Caco-2 (cell line): ENCODE measurements at regions not wholly inside any gene's neighbourhood (a gene's known extent, or its start where the extent isn't known, plus 50 kb on each side); places are given as distances from the start of the nearest gene placed in this dataset.

Experiments used
- BruUV-seq: library from RNA; stranded (reverse); fragments of 400-500 nt; replicated peaks from 2 replicates; lab custom pipeline; 2021; lab: Mats Ljungman, UMichigan
- CTCF ChIA-PET: fragments of 300-600 bp; sonication (Branson Sonifier 250); formaldehyde crosslinking; loops from one replicate; lab custom pipeline; 2022; ENCODE audit warnings: antibody characterized with exemption; lab: Charles Lee
- POLR2A ChIA-PET: fragments of 300-600 bp; sonication (Branson Sonifier 250); formaldehyde crosslinking; loops from one replicate; lab custom pipeline; 2022; ENCODE audit warnings: antibody characterized with exemption; lab: Charles Lee
- DNase-seq, 2 experiments: peaks; one replicate each; pipeline versions ENCODE4 v3.0.0 to v3.0.0-alpha.2; 2020 to 2022
- H3K27me3 ChIP-seq: replicated peaks from 2 replicates; pipeline ENCODE4 v1.6.0; 2011; ENCODE audit warnings: low read length; ENCODE audit not compliant: control insufficient read depth, insufficient read depth
- H3K36me3 ChIP-seq: 2 replicates; pipeline ENCODE4 v1.5.1; 2011; ENCODE audit warnings: low read length; ENCODE audit not compliant: control insufficient read depth, insufficient read depth
- H3K4me1 ChIP-seq: fragments of 250-450 bp; sonication (Bioruptor Pico); 2 replicates; pipeline ENCODE4 v1.5.1; 2020; ENCODE audit warnings: mild to moderate bottlenecking
- H3K4me3 ChIP-seq: 2 replicates; pipeline ENCODE4 v1.5.1; 2011; ENCODE audit warnings: low read depth, mild to moderate bottlenecking, control low read depth, low read length
- H3K9me3 ChIP-seq: fragments of 250-450 bp; sonication (Bioruptor Pico); 2 replicates; pipeline ENCODE4 v1.5.1; 2020; ENCODE audit warnings: mild to moderate bottlenecking, moderate library complexity
- H3K27ac Mint-ChIP-seq: one replicate; pipeline ENCODE4 v1.8.0; 2022; ENCODE audit warnings: mixed read lengths; ENCODE audit not compliant: unreplicated experiment
- H3K27me3 Mint-ChIP-seq: one replicate; pipeline ENCODE4 v1.8.0; 2022; ENCODE audit warnings: mixed read lengths; ENCODE audit not compliant: insufficient read depth, unreplicated experiment
- H3K36me3 Mint-ChIP-seq: one replicate; pipeline ENCODE4 v1.8.0; 2022; ENCODE audit warnings: mild to moderate bottlenecking, mixed read lengths; ENCODE audit not compliant: insufficient read depth, unreplicated experiment
- H3K4me1 Mint-ChIP-seq: one replicate; pipeline ENCODE4 v1.8.0; 2022; ENCODE audit warnings: low read depth, mixed read lengths; ENCODE audit not compliant: unreplicated experiment
- H3K4me3 Mint-ChIP-seq: one replicate; pipeline ENCODE4 v1.8.0; 2022; ENCODE audit warnings: mild to moderate bottlenecking, moderate library complexity, mixed read lengths; ENCODE audit not compliant: unreplicated experiment
- H3K9me3 Mint-ChIP-seq: one replicate; pipeline ENCODE4 v1.8.0; 2022; ENCODE audit warnings: mixed read lengths; ENCODE audit not compliant: unreplicated experiment
- intact Hi-C: fragments of 100-400 bp; cut with micrococcal nuclease; formaldehyde crosslinking; loops from one replicate; pipeline ENCODE4 v1.10.0; 2022; ENCODE audit not compliant: unreplicated experiment
- TF ChIP-seq, protein P1 (sequence below), 2 experiments: fragments of 200-600 bp in 1 of 2; IDR thresholded peaks; 1 replicate in 1 of 2; 2 replicates in 1 of 2; pipeline versions ENCODE4 v1.5.1 to v1.8.0; 2011 to 2022; ENCODE audit warnings: antibody characterized with exemption in 1 of 2, control low read depth in 1 of 2, inconsistent platforms in 1 of 2, low read depth in 1 of 2, low read length in 1 of 2, mild to moderate bottlenecking in 1 of 2, moderate library complexity in 1 of 2; ENCODE audit not compliant: insufficient read depth in 1 of 2, severe bottlenecking in 1 of 2, unreplicated experiment in 1 of 2

GRCh38 chr19:29383696-29384095, 142.1 kb upstream of the VSTM2B start:
- BruUV-seq = no TSS peak
- H3K4me1 Mint-ChIP-seq = no peaks in the 10 kb centered on the region
- no peak overlapping the region for H3K27ac Mint-ChIP-seq
- DNase-seq = peak in 1 of 2 experiments; percentile 16
- no peaks in the 10 kb centered on the region for H3K9me3 ChIP-seq
- no peaks in the 10 kb centered on the region for H3K27me3 ChIP-seq
- ChIA-PET CTCF (no interaction called here), POLR2A (interaction anchor here (0.6 kb wide), 1 partner anchor 115 kb away, joined by 6 read pairs; no protein-coding TSS in a partner anchor)
- H3K4me3 Mint-ChIP-seq = no peak overlapping the region
- H3K36me3 Mint-ChIP-seq = no peaks in the 10 kb centered on the region
- H3K36me3 ChIP-seq = no peaks in the 10 kb centered on the region
- intact Hi-C loops = no loop called here
- H3K4me1 ChIP-seq = no peaks in the 10 kb centered on the region
- peaks cover 13% of the 10 kb centered on the region for H3K27me3 Mint-ChIP-seq
- H3K4me3 ChIP-seq = no peak overlapping the region
- TF ChIP-seq, protein P1, sequence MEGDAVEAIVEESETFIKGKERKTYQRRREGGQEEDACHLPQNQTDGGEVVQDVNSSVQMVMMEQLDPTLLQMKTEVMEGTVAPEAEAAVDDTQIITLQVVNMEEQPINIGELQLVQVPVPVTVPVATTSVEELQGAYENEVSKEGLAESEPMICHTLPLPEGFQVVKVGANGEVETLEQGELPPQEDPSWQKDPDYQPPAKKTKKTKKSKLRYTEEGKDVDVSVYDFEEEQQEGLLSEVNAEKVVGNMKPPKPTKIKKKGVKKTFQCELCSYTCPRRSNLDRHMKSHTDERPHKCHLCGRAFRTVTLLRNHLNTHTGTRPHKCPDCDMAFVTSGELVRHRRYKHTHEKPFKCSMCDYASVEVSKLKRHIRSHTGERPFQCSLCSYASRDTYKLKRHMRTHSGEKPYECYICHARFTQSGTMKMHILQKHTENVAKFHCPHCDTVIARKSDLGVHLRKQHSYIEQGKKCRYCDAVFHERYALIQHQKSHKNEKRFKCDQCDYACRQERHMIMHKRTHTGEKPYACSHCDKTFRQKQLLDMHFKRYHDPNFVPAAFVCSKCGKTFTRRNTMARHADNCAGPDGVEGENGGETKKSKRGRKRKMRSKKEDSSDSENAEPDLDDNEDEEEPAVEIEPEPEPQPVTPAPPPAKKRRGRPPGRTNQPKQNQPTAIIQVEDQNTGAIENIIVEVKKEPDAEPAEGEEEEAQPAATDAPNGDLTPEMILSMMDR (IDR thresholded peaks at IDR 0.05; ENCODE audit: insufficient read depth in 1 of 2, low read depth in 1 of 2, low read length in 1 of 2, severe bottlenecking in 1 of 2, unreplicated experiment in 1 of 2) = no peak
- H3K9me3 Mint-ChIP-seq = no peaks in the 10 kb centered on the region

DNA sequence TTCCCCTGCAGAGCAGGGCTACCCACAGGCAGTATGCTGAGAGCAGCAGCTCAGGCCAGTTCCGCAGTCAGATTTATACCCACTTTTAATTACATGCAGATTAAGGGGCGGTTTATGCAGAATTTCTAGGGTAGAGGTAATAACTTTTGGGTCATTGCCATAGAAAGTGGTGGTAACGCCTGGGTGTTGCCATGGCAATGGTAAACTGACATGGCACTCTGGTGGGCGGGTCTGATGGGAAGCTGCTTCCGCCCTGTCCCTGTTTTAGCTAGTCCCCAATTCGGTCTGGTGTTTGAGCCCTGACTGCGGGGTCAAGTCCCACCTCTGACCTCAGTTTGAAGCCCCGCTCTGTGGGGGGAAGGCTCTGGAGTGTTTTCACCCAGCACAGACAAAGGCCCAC, 141.1 kb upstream of the VSTM2B start:
- ChIA-PET CTCF (no interaction called here), POLR2A (no interaction called here)
- no peaks in the 10 kb centered on the region for H3K4me1 ChIP-seq
- H3K4me3 ChIP-seq = no peak overlapping the region
- TF ChIP-seq, protein P1 (IDR thresholded peaks at IDR 0.05; ENCODE audit: insufficient read depth in 1 of 2, low read depth in 1 of 2, low read length in 1 of 2, severe bottlenecking in 1 of 2, unreplicated experiment in 1 of 2) = no peak
- H3K27me3 ChIP-seq = no peaks in the 10 kb centered on the region
- no peaks in the 10 kb centered on the region for H3K9me3 ChIP-seq
- DNase-seq = peak in 1 of 2 experiments; percentile 17
- H3K4me1 Mint-ChIP-seq = no peaks in the 10 kb centered on the region
- no peaks in the 10 kb centered on the region for H3K36me3 Mint-ChIP-seq
- no TSS peak for BruUV-seq
- intact Hi-C loops = no loop called here
- no peaks in the 10 kb centered on the region for H3K9me3 Mint-ChIP-seq
- no peaks in the 10 kb centered on the region for H3K36me3 ChIP-seq
- H3K27me3 Mint-ChIP-seq = peaks cover 13% of the 10 kb centered on the region
- no peak overlapping the region for H3K4me3 Mint-ChIP-seq
- H3K27ac Mint-ChIP-seq = no peak overlapping the region

DNA sequence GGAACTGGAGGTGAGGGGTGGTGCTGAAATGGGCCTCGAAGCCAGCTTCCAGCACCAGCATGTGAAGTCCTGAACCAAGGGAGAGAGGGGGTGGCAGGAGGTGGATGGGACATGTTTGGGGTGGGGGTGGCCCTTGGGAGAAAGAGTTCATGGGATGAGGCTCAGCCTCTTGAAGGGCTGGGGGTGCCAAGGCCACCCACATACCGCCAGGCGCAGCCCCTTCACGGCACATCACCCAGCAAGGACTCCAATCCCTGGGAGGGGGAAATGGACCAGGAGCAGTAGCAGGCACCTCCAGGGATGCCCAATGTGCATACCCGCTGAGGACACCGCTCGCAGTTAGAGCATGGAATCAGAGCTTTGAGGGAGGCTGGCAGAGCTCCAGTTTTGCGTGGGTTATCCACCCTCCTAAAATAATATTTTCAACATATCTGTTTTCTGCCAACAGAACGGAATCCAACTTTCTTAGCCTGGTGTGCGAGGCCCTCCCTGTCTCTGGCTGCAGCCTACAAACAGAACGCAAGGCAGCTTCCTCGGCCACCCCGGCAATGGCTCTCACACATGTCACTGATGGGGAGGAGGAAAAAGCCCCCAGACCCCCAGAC, 140.5 kb upstream of the VSTM2B start:
- no peak for DNase-seq
- Histone ChIP-seq H3K9me3 (no peaks in the 10 kb centered on the region), H3K4me3 (no peak overlapping the region), H3K4me1 (no peaks in the 10 kb centered on the region), H3K36me3 (no peaks in the 10 kb centered on the region), H3K27me3 (no peaks in the 10 kb centered on the region)
- no TSS peak for BruUV-seq
- Mint-ChIP-seq H3K9me3 (peaks cover 6% of the 10 kb centered on the region), H3K27me3 (peaks cover 13% of the 10 kb centered on the region), H3K36me3 (no peaks in the 10 kb centered on the region), H3K4me3 (no peak overlapping the region), H3K4me1 (no peaks in the 10 kb centered on the region), H3K27ac (no peak overlapping the region)
- ChIA-PET POLR2A (no interaction called here), CTCF (no interaction called here)
- TF ChIP-seq, protein P1 (IDR thresholded peaks at IDR 0.05; ENCODE audit: insufficient read depth in 1 of 2, low read depth in 1 of 2, low read length in 1 of 2, severe bottlenecking in 1 of 2, unreplicated experiment in 1 of 2) = no peak
- intact Hi-C loops = no loop called here
